ENCODE measurements at regions not wholly inside any gene's neighbourhood (a gene's known extent, or its start where the extent isn't known, plus 50 kb on each side); places are given as distances from the start of the nearest gene placed in this dataset.

- TF ChIP-seq, protein P1, sequence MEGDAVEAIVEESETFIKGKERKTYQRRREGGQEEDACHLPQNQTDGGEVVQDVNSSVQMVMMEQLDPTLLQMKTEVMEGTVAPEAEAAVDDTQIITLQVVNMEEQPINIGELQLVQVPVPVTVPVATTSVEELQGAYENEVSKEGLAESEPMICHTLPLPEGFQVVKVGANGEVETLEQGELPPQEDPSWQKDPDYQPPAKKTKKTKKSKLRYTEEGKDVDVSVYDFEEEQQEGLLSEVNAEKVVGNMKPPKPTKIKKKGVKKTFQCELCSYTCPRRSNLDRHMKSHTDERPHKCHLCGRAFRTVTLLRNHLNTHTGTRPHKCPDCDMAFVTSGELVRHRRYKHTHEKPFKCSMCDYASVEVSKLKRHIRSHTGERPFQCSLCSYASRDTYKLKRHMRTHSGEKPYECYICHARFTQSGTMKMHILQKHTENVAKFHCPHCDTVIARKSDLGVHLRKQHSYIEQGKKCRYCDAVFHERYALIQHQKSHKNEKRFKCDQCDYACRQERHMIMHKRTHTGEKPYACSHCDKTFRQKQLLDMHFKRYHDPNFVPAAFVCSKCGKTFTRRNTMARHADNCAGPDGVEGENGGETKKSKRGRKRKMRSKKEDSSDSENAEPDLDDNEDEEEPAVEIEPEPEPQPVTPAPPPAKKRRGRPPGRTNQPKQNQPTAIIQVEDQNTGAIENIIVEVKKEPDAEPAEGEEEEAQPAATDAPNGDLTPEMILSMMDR (IDR thresholded peaks at IDR 0.05): no peak
- TF ChIP-seq EP300 (IDR thresholded peaks at IDR 0.05) (no peak), POLR2A (IDR thresholded peaks at IDR 0.05) (no peak)
These were observed 111.4 kb upstream of the ZNF644 start for GRCh38 chr1:91133248-91133647.
